ACC112 (cell line): ENCODE measurements at regions not wholly inside any gene's neighbourhood (a gene's known extent, or its start where the extent isn't known, plus 50 kb on each side); places are given as distances from the start of the nearest gene placed in this dataset.

Experiments used
- H2AFZ ChIP-seq: fragments of 200-600 bp; sonication (generic); one replicate; pipeline ENCODE4 v1.6.0; 2017; ENCODE audit warnings: antibody characterized with exemption, low read length; ENCODE audit not compliant: unreplicated experiment
- H3K27ac ChIP-seq: fragments of 200-600 bp; sonication (generic); 2 replicates; pipeline ENCODE4 v1.5.1; 2014; ENCODE audit warnings: low read depth, mild to moderate bottlenecking, antibody characterized with exemption, low read length, moderate library complexity
- H3K27me3 ChIP-seq: fragments of 200-600 bp; sonication (generic); 2 replicates; pipeline ENCODE4 v1.6.1; 2014; ENCODE audit warnings: mild to moderate bottlenecking, antibody characterized with exemption, low read length, moderate library complexity, mixed read lengths; ENCODE audit not compliant: insufficient read depth
- H3K36me3 ChIP-seq: fragments of 200-600 bp; sonication (generic); 2 replicates; pipeline ENCODE4 v1.6.1; 2016; ENCODE audit warnings: mild to moderate bottlenecking, antibody characterized with exemption, low read length, moderate library complexity, mixed read lengths; ENCODE audit not compliant: insufficient read depth
- H3K4me1 ChIP-seq: fragments of 200-600 bp; sonication (generic); one replicate; pipeline ENCODE4 v1.6.1; 2016; ENCODE audit warnings: low read length, mixed read lengths; ENCODE audit not compliant: insufficient read depth, unreplicated experiment, control insufficient read depth
- H3K4me3 ChIP-seq: fragments of 200-600 bp; sonication (generic); 2 replicates; pipeline ENCODE4 v1.5.1; 2014; ENCODE audit warnings: mild to moderate bottlenecking, low read depth, low read length
- H3K79me2 ChIP-seq: fragments of 200-600 bp; sonication (generic); one replicate; pipeline ENCODE4 v1.6.0; 2016; ENCODE audit warnings: low read length; ENCODE audit not compliant: control insufficient read depth, unreplicated experiment, insufficient read depth

- Histone ChIP-seq H3K79me2 (no peaks in the 10 kb centered on the region), H3K36me3 (no peaks in the 10 kb centered on the region), H3K27ac (no peak overlapping the region), H3K27me3 (no peaks in the 10 kb centered on the region), H2AFZ (no peak overlapping the region), H3K4me3 (no peak overlapping the region), H3K4me1 (peaks cover 1% of the 10 kb centered on the region)
Measured at GRCh38 chr2:217058791-217059755, 199.2 kb upstream of the TNP1 start.

- H3K4me1 ChIP-seq: no peaks in the 10 kb centered on the region
Measured at GRCh38 chr2:217057773-217058172, 197.9 kb upstream of the TNP1 start.

GRCh38 chr2:217055624-217056023 lies 195.8 kb upstream of the TNP1 start:
- Histone ChIP-seq H3K4me3 (no peak overlapping the region), H3K27ac (no peak overlapping the region), H2AFZ (no peak overlapping the region), H3K36me3 (no peaks in the 10 kb centered on the region), H3K4me1 (no peaks in the 10 kb centered on the region), H3K79me2 (no peaks in the 10 kb centered on the region), H3K27me3 (peaks cover 6% of the 10 kb centered on the region; the same call in 1 of the 2 replicates)

More at GRCh38 chr2:217057773-217058172, 197.9 kb upstream of the TNP1 start:
- Histone ChIP-seq H3K27ac (no peak overlapping the region), H3K36me3 (no peaks in the 10 kb centered on the region), H3K4me3 (no peak overlapping the region), H2AFZ (no peak overlapping the region), H3K27me3 (no peaks in the 10 kb centered on the region), H3K79me2 (no peaks in the 10 kb centered on the region)

GRCh38 chr2:217054791-217055190 lies 194.9 kb upstream of the TNP1 start:
- Histone ChIP-seq H3K36me3 (no peaks in the 10 kb centered on the region), H2AFZ (no peak overlapping the region), H3K4me3 (no peak overlapping the region), H3K4me1 (no peaks in the 10 kb centered on the region), H3K27ac (no peak overlapping the region), H3K79me2 (no peaks in the 10 kb centered on the region), H3K27me3 (peaks cover 14% of the 10 kb centered on the region)

- H3K27me3 ChIP-seq: peaks cover 30% of the 10 kb centered on the region
- no peaks in the 10 kb centered on the region for H3K4me1 ChIP-seq
- H3K36me3 ChIP-seq: no peaks in the 10 kb centered on the region
- H3K27ac ChIP-seq: no peak overlapping the region
- H3K79me2 ChIP-seq: no peaks in the 10 kb centered on the region
- H2AFZ ChIP-seq: no peak overlapping the region
- H3K4me3 ChIP-seq: no peak overlapping the region
Measured at GRCh38 chr2:217052856-217053577, 193.2 kb upstream of the TNP1 start.

- no peak overlapping the region for H3K4me3 ChIP-seq
- H3K36me3 ChIP-seq: no peaks in the 10 kb centered on the region
- no peak overlapping the region for H3K27ac ChIP-seq
- H2AFZ ChIP-seq: no peak overlapping the region
- H3K79me2 ChIP-seq: no peaks in the 10 kb centered on the region
- peaks cover 35% of the 10 kb centered on the region for H3K27me3 ChIP-seq
- no peaks in the 10 kb centered on the region for H3K4me1 ChIP-seq
Measured at GRCh38 chr2:217051416-217051815, 191.6 kb upstream of the TNP1 start.

- Histone ChIP-seq H3K4me1 (no peaks in the 10 kb centered on the region), H3K79me2 (no peaks in the 10 kb centered on the region), H3K27ac (no peak overlapping the region), H3K4me3 (no peak overlapping the region), H3K27me3 (peaks cover 35% of the 10 kb centered on the region), H2AFZ (no peak overlapping the region), H3K36me3 (no peaks in the 10 kb centered on the region)
Measured at GRCh38 chr2:217049956-217050355, 190.1 kb upstream of the TNP1 start.

GRCh38 chr2:217049422-217049821 lies 189.6 kb upstream of the TNP1 start:
- no peaks in the 10 kb centered on the region for H3K36me3 ChIP-seq
- no peak overlapping the region for H3K4me3 ChIP-seq
- H3K27me3 ChIP-seq: peaks cover 35% of the 10 kb centered on the region
- H2AFZ ChIP-seq: no peak overlapping the region
- H3K4me1 ChIP-seq: no peaks in the 10 kb centered on the region
- H3K79me2 ChIP-seq: no peaks in the 10 kb centered on the region
- H3K27ac ChIP-seq: no peak overlapping the region

GRCh38 chr2:217048730-217049129 lies 188.9 kb upstream of the TNP1 start:
- no peaks in the 10 kb centered on the region for H3K4me1 ChIP-seq
- H3K79me2 ChIP-seq: no peaks in the 10 kb centered on the region
- no peak overlapping the region for H3K4me3 ChIP-seq
- H3K36me3 ChIP-seq: no peaks in the 10 kb centered on the region
- H3K27ac ChIP-seq: no peak overlapping the region
- H3K27me3 ChIP-seq: peaks cover 35% of the 10 kb centered on the region
- H2AFZ ChIP-seq: no peak overlapping the region

GRCh38 chr2:217047631-217048030 lies 187.8 kb upstream of the TNP1 start:
- peaks cover 38% of the 10 kb centered on the region for H3K27me3 ChIP-seq
- no peaks in the 10 kb centered on the region for H3K79me2 ChIP-seq
- H3K4me1 ChIP-seq: no peaks in the 10 kb centered on the region
- H3K4me3 ChIP-seq: no peak overlapping the region
- H3K27ac ChIP-seq: no peak overlapping the region
- H3K36me3 ChIP-seq: no peaks in the 10 kb centered on the region
- H2AFZ ChIP-seq: no peak overlapping the region
